NCI-H2081 (cell line): ENCODE measurements at regions not wholly inside any gene's neighbourhood (a gene's known extent, or its start where the extent isn't known, plus 50 kb on each side); places are given as distances from the start of the nearest gene placed in this dataset.

ENCODE experiments used
- DNase-seq, 2 experiments: peaks; one replicate each; lab custom pipeline; 2025; lab: John Stamatoyannopoulos, UW

DNA sequence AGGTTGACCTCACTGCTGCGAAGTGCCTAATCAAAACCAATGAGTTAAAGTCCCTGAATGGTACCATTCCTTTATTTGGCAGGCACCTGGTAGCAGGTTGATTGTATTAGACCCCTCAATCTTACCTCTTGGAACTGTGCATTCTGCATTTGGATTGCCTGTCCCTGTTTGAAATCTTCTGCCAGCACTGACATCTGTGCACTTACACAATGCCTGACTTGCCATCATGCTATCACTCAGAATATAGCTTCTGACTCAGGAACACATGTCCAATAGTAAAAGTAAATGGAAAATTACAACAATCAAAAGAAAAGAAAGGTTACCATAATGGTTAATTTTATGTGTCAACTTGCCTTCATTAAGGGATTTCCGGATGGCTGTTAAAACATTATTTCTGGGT, 366.0 kb upstream of the PDGFD start:
- no peak for DNase-seq

DNA sequence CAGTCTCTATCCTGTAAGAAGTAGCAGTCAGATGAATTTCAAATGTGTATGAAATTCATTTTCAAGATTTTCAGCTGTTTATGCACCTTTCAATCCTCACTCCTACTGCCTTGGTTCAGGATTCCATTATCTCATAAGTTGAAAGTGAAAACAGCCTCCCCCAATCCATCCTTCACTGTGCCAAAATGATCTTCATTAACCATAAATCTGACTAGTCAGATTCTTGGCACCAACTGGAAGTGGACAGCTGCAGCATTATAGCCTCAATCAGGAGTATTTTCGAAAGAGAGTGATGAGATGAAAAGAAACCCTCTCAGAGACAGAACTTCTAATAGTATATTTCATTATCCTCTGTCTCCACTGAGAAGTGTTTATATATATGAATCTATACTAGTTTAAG, 365.3 kb upstream of the PDGFD start:
- DNase-seq, result no peak

DNA sequence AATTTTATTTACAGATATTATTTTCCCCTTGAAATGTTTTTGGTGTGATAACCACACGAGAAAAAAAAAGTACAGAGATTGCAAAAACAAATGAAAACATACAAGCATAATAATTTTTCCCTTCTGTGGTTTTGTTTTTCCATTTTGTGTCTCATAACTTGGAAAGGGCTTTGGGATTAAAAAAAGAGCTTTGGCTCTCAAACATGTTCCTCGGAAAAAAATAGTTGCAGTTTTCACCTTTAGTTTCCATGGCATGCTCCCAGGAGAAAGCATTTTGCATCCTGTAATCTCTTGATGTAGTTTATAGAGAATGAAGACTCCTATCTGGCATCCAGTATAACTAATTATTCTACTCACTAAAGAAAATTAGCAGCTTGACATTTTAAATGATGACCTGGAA, 362.1 kb upstream of the PDGFD start:
- no peak for DNase-seq

DNA sequence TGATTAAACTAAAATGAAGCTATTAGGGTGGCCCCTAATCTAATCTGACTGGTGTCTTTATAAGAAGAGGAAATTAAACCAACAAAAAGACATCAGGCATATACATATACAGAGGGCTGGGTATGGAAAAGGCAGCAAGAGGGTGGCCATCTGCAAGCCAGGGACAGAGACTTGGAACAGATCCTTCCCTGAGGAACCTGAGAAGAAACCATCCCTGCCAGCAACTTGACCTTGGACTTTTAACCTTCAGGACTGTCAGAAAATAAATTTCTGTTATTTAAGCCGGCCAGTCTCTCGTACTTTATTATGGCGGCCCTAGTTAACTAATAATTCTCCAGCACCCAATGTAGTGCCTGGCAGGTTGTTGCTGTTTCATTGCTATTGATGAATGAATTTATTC, 361.5 kb upstream of the PDGFD start:
- DNase-seq, result no peak

DNA sequence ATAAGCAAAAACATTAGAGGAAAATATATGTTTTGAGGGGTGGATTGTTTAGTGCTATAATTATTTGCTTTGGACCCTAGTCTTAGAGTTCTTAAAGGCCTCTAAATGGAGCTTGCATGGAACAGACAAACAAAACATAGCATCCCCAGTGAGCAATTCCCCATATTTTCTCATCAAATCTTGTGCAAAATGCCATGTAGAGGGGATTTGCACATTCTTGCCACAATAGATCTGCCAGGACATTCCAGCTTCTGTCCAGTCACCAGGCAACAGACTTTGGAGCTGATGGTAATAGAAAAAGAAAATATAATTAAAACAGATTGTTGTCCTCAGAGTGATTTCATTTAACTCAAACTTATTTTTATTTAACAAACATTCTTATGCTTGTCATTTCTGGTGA, 360.3 kb upstream of the PDGFD start:
- no peak for DNase-seq

DNA sequence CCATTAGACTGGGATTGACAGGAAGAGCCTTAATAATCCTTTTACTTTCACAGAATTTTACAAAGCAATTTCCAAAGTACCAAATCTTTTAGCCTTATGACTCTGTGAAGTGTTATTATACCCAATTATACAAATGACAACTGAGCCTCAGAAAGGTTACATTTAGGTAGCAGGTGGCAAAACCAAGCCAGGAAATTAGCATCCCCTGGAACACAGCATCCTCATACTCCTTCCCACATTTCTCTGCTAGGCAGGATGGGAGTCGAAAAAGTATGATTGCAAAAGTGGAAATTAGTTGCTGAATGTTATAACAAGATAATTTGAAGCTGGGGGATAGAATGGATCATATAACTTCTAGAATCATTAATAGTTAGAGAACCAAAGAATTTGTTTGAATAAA, 359.7 kb upstream of the PDGFD start:
- DNase-seq, result no peak

DNA sequence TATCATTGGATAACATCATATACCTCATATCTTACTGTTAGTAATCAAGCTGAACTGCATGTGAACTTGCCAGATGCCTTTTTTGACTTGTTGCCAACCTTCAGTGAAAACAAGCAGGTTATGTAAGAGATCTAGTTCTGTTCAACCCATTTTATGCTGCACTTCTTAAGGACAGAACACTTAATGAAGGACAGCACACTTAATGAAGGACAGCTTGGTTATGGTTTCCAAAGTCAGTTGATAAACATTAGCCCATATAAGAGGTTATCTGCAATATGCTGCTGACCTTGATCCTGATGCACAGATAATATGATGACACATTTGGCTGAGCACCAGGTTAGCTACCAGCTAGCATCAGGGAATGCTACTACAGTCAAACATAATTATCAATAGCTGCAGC, 358.7 kb upstream of the PDGFD start:
- peak; percentile 44 to 64 for DNase-seq

DNA sequence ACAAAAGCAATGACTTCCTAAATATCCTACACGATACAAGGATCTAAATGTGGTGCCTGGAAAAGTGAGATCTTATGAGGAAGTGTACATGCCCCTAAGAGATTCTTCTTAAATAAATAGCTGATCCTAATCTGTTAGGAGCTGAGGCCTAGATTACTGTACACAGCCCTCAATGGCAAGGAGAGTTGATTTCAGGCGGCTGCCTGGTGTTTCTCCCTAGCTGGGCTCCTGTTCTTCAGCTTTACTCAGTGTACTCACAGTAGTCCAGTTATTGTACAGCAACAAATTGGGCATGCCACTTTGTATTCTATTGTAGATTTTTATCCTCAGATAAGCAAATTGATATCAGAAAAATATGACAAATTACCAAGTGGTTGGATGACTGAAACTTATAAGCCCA, 358.2 kb upstream of the PDGFD start:
- no peak for DNase-seq

DNA sequence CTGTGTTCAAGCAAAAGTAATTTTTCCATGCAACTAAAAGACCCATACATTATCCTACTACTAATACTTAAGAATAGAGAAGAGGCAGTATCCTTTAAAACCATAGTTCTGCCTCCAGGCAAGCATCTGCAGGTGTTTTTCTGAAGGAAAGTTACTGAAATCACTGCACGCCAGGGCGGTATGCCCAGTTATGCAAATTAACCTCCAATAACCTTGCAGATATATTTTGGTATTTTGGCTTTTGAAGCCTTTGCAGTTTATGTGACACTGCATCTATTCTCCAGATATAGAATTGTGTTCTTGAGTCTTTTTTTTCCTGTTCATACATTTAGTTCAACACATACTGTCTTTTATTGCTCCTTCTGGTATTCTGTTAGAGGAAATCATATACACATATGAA, 346.2 kb upstream of the PDGFD start:
- no peak for DNase-seq

DNA sequence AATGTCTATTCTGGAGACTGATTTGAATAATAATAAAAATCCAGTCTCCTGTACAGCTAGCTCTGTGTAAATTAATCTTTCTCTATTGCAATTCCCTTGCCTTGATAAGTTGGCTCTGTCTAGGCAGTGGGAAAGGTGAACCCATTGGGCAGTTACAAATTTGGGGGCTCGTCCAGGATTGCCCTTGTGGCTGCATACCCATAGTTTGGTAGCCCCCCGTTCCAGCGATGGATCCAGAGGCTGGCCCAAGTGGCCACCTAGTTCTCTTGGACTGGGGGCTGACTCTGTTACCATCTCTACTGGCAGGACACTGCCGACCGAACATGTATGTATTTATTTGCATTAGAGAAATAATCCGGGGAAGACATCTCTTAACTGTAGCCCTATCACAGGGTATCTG, 326.2 kb upstream of the PDGFD start:
- DNase-seq, result no peak

DNA sequence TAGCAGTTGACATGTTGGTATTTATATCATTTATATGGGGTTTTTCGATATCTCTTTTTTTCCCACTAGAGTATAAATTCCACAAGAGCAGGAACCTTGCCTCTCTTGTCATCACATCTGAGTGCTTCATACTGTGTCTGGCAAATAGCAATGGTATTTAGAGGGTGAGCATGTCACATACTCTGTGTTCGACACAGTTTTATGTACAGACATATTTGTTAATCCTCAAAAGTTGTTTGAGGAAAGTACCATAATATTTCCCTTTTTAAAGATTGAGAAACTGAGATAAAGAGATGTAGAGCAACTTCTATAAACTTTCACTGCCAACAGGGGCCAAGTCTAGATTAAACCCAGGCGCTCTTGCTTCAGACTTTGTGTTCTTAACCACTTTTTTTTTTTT, 324.6 kb upstream of the PDGFD start:
- DNase-seq, result no peak

DNA sequence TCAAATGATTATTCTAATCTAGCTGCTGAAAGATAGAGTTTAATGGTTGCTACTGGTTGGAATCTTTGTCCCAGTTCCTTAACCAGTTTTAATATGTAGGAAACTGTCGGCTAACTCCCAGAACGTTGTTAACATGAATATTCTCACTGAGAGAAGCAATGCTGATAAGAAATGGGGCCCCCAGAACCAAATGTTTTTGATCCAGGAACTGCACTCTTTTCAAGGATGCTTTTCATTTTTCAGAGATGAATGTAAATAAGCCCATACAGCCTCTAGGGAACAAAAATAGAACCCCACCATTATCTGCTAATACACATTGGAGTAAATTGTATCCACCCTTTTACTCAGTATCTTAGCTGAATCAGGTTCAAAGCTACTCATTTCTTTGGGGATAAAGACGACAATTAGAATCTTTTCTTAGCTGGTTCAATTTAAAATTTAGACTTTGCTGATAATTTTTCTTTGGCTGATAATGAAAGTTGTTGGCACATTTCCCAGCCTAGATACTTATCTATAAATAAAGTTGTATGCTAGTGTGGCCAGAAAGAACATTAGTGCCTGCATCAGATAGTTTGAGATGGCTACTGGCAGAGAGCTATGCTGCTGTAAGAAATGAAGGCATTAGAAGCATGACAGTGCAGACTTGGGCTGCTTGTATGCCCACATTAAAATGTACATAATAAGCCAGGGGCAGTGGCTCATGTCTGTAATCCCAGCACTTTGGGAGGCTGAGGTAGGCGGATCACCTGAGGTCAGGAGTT, 323.3 kb upstream of the PDGFD start:
- no peak for DNase-seq

DNA sequence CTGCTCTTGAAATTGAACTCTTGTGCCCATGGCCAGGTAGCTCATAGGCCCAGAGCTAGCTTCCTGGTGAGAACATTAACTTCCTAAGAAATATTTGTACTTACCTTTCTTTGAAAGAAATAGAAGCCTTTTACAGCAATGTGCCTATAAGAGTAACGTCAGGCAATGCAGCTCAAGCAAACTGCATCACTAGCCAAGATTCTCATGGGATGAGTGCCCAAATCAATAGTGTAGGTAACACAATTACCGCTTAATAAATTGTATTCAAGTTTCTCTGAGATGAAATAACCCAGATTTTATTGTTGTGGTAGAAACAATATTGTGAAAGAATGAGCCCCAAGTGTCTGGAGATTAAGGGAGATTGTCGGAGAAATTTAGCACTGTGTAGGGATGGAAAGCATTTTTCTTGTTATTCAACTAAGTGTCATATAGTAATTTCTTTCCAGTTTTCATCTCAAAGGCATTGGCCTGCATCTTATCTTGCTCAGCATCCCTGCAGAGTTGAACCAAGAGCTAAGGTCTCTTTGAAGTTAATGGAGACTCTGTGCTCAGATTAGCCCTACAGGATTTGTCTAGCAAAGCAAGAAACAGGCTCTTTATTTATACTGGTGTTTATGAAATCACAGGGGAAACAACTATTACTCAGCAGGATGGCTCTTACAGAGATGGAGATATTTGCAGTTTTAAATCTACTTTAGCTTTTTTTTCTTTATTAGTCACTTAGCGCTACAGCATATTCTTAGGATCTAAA, 321.0 kb upstream of the PDGFD start:
- no peak for DNase-seq

DNA sequence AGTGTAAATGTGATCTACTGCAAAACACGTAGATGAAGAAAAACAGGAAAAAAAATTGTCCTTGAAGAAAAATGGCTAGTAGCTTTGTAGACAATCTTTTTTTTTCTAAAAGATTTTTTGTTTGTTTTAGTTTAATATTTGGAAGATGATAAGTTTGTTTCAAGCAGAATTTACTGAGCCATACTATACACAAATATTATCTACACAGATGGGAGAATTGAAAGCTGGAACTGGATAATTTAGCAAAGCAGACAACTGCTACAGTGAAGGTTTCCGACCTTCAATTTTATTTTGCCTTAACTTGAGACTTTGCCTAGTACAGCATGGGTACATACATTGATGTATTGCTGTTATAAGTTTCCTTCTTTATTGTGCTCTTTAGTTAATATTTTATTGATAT, 313.0 kb upstream of the PDGFD start:
- no peak for DNase-seq

DNA sequence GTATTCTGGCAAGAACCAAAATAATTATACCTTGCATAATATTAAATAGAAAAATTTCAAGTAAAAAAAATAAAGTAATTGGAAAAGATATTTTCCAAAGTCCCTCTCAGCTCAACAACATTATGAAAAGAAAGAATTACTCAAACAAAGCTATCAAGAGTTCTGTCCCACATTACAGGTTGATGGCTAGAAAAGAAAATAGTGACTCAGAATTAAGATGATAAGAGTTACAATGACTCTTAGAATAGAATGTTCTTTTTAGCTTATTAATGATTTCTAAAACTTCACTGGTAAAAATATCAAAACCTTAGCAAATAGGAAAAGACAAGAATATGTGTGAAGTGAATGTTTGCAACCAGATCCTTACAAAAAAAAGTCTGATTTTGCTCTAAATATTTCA, 312.5 kb upstream of the PDGFD start:
- no peak for DNase-seq

DNA sequence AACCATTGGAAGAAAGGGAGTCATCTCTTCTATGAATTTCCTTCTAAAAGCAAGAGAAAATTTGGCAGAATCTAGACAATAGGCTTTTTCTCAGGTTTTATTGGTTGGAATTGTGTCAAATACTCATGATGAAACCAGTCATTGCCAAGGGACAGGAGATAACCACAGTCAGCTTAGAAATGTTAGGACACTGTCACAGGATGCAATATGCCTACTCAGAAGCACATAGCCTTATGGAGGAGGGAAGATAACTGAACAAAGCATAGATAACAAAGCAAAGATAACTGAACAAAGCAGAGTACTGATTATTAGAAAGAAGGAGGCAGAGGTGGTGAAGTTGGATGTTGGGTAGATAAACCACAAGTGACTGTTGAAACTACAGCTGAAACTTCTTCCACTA, 303.5 kb upstream of the PDGFD start:
- DNase-seq, result no peak

DNA sequence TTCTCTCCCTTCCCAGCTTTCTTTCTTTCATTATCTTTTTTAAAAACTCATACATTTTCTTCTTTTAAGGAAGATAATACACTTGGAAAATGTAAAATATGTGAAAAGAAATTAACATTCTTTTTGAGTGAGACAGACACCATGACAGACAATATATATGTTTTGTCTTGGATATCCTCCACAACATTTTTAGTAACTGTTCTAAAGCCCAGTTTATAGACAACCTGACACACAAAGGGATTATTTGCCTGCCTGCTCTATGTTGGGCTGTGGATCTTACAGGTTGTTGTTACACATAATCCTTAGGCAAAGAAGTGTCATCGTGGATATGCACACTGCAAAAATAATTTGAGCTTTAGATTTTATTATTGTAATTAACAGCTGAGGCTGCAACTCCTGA, 301.4 kb upstream of the PDGFD start:
- DNase-seq, result no peak

DNA sequence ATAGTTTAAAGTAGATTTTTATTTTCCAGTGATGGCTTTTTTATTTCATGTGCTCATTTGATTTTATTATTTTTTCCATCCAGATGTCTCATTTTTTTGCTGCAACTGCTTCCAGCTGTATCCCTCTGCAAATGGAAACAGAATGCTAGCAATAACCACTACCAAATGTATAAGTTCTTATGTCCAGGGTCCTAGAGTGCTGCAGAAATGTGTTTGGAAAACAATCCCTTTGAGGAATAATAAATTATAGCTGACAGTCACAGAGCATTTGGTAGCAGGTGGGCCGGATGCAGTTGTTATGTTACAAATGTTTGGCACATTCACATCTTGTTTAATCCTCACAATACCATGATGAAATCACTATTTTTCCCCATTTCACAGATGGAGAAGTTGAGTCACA, 300.7 kb upstream of the PDGFD start:
- DNase-seq, result no peak

DNA sequence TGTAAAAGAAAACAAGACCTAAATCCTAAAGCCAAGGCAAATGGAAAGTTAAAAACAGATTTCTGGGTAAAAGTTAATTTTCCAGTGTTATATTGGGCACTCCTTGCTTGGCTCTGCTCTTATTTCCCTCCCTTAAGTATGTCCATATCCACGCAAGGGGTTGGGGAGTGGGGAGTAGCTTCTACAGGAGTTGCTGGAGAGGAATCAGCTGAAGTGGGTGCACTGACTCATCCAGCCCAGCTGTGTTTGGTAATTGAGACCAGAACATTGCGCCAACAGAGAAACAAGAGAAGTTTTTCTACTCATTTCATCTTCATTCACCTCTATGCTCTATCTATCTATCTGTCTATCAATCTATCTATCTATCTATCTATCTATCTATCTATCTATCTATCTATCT, 298.4 kb upstream of the PDGFD start:
- no peak for DNase-seq

DNA sequence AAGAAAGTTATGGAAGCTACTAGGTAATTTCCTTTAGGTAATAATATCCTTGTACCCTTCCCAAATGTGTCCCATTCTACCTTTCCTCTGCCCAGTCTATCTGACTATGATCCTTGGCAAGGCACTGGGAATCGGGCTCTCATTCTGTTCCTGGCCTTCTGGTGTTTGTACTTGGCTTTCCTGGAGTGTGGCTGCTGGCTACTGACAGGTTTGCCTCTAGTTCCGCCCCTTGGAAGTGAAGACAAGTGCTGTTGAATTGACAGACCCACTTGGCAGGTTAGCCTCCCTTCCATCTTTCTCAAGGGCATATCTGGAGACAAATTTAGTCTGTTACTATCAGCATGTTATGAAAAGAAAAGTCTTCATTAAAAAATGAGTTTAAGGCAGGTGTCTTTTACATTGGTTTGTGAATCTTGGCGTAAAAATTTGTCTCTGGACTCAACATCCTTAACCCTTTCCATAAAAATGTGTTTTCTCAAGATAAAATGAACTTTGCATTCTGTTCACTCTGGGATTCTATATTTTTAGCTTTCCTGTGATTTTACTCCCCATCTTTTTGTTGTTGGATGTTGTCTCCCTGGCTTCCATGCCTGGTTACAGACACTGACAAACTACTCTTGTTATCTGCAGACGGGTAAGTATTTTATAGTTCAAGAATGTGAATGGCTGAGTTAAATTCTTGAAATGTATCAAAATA, 287.4 kb upstream of the PDGFD start:
- no peak for DNase-seq

DNA sequence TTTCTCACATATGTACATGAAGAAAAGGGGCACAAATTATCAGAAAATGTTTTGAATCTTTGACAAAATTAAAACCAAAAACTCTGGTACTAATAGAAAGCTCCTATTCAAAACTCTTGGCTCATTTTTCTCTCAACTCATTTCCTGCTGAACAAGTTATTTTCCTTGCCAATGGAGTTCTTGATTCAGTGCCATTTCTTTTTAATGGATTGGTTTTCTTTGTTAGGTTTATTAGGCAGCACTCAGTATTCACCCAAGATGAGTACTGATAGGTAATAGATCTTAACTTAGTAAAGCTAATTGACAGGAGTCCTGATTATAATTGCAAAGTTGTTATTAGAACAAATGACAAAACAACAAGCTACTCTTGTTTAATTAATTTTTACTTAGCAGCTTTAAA, 279.4 kb upstream of the PDGFD start:
- DNase-seq, result no peak

DNA sequence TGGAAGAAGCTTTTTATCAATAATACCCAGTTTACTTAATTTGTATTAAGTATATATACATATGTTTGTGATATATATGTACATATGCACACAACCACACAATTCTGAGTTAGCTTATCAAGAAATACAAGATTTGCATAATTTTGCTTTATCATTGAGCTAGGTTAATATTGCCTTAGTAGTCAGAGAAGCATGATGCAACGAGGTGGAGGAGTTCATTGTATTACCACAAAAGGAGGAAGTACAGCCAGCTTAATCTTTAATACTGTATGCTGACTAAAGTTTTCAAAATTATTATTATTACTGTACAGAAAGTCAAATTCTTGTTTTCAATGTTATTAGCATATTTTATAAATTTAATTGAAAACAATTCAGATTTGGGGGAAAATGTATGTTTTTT, 278.4 kb upstream of the PDGFD start:
- DNase-seq, result no peak

DNA sequence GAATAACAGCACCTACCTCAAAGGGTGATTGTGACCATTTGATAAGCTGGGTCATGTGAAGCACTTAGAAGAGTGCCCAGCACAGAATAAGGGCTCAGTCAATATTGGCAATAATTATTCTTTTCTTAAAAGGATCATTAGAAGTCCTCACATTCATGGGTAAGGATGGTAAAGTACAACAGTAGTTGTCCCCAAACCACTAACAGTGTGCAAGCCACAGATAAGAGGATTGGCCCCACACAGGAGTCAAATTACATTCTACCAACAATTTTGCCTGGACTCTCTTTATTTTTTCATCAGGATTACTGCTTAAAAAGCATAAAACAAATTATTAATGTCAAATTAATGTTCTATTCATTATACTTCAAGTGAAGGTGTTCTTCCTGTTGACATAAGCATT, 271.5 kb upstream of the PDGFD start:
- DNase-seq, result no peak
